HG03460 (cell line): ENCODE measurements at regions not wholly inside any gene's neighbourhood (a gene's known extent, or its start where the extent isn't known, plus 50 kb on each side); places are given as distances from the start of the nearest gene placed in this dataset.
"Not testable (repeated sequence)": the region's sequence is repeated elsewhere in the genome, so short reads cannot be mapped to it uniquely, and the experiment has no call there.

Experiments used
- ATAC-seq: cut with Tn5 transposase; IDR thresholded peaks from one replicate; pipeline ENCODE4 v1.9.1; 2021; ENCODE audit not compliant: unreplicated experiment

- ATAC-seq = not testable (repeated sequence)
Observed at GRCh38 chrY:23361897-23362296, 142.6 kb downstream of the DAZ2 start.

- ATAC-seq = not testable (repeated sequence)
Observed at GRCh38 chrY:23363239-23363997, 144.1 kb downstream of the DAZ2 start.

DNA sequence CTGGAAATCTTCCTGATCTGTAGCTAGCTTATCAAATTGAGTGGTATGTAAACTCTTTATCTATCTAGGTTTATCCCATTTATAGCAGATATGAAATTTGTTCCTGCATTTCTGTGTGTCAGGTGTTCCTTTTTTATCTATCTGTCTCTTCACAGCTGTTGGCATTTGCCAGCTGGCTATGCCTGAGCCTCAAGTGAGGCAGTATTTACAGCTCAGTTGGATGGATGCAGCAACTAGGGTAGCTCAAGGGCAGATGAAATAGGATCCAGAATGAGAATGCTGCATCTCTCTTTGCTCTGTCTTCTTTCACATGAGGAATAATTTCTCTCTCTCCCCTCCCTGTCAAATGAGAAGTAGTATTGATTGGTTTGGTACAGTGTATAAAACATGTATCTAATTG lies 144.8 kb downstream of the DAZ2 start:
- ATAC-seq = not testable (repeated sequence)

DNA sequence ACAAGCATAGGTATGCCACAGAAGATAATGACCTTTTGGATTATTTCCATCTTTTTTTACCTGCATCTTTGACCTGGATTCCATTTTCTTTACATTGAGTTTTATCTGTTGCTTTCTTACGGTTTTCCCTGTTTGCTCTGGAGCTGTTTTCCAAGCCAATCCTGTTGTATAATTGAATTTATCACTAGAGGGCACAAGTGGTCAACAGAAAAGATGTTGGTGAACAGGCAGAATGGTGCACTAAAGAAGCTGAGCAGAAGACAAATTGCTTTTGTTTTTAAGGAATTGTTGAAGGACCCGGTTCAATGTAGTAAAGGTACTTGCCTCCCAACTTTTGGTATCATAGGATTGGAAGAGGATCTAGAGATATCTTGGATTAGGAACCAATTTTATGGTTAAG lies 177.8 kb downstream of the DAZ2 start:
- ATAC-seq = not testable (repeated sequence)

GRCh38 chrY:23401280-23401679 lies 181.9 kb downstream of the DAZ2 start:
- not testable (repeated sequence) for ATAC-seq

DNA sequence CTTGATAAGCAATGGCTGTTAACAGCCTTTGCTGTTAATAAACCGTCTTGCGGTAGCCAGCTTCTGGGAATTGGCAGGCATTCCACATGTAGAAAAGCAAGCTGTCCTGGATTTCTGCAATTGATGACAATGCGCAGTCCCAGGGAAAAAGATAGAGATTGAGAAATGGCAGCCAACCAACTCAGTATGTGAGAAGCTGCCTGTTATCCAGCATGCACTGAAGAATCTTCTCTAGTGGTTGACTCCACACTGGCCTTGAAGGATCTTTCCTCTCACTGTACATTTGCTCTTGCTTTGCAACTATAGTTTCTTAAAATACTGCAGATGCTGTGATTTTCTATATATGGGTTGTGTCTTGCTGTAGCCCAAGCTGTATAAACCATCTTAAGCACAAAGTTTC lies 182.5 kb downstream of the DAZ2 start:
- ATAC-seq = not testable (repeated sequence)

GRCh38 chrY:23415955-23416354 lies 196.6 kb downstream of the DAZ2 start:
- ATAC-seq = not testable (repeated sequence)

- ATAC-seq = not testable (repeated sequence)
Observed at GRCh38 chrY:23429264-23429663, 209.9 kb downstream of the DAZ2 start.

DNA sequence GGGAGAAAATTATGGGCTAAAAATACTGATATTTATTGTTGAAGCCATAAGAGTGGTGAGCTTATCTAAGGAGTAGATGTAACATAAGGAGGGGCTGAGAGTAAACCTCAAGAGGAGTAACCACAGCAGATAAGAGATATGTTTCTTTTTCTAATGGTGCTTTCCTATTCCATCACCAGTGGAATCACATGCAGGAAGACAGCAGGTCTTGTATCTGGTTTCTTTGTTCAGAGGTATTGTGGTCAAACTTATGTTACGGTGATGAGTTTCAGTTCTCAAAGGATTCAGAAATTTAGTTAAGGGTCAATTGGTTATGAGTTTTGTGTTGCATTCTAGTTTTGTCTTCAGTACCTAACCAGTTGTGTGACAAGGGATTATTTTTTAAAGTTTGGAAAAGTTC lies 225.4 kb downstream of the DAZ2 start:
- peak; percentile 77 for ATAC-seq

DNA sequence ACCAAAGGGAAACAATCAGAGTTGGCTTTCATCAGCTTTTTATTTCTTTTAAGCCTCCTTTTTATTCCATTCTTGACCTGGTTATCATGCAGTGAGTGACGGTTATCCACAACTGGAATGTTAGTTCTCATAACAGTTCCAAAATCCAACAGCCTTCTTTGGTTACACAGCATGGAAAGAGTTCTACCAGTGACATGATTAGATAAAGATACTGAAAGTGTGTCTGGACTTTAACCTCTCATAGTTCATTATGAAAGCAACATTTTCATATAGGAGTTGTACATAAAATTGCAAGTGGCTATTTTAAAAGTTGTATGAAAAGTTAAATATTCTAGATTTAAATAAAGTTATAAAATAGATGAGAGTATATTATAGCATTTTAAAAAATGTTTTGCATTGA lies 225.9 kb downstream of the DAZ2 start:
- not testable (repeated sequence) for ATAC-seq

DNA sequence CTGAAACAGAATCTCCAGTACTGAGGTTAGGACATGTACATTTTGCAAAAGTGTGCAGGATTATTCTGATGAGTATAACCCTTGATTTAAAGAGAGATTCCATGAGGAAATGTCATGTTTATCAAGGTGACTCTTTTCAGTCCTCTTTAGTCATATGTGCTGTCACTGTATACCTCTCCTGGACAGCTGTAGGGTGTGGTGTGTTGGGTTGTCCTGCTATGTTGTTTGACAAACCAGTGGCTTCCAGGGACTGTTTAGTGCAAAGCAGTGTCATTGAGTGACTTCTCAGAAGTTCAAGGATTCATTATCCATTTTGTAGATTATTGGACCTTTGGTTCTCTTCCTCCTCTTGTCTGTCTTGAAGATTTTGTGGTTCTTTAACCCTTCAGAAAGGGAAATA lies 236.3 kb downstream of the DAZ2 start:
- ATAC-seq = not testable (repeated sequence)

GRCh38 chrY:23502883-23503282 lies 283.6 kb downstream of the DAZ2 start:
- ATAC-seq = not testable (repeated sequence)
